GM19025 (cell line): ENCODE measurements at regions not wholly inside any gene's neighbourhood (a gene's known extent, or its start where the extent isn't known, plus 50 kb on each side); places are given as distances from the start of the nearest gene placed in this dataset.

Source experiments
- ATAC-seq: cut with Tn5 transposase; IDR thresholded peaks from one replicate; pipeline ENCODE4 v1.9.1; 2021; ENCODE audit warnings: mild to moderate bottlenecking, low read depth, moderate library complexity; ENCODE audit not compliant: unreplicated experiment

DNA sequence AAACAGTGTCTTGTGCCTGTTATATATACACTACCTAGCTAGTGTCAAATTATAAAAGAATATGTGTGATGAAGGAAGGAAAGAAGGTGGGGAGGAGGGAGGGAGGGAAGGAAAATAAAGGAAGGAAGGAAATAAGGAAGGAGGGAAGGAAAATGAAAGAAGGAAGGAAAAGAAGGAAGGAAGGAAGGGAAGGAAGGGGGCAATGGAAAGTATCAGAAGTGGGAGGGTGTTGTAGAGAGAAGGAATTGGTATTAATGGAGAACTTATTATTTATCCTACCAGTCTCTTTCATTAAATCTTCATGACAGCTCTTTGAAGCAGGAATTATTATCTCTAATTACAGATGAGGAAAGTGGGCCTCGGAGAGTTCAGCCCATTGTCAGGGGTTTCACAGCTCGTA, 202.4 kb downstream of the SAMD5 start:
- ATAC-seq, result no peak

DNA sequence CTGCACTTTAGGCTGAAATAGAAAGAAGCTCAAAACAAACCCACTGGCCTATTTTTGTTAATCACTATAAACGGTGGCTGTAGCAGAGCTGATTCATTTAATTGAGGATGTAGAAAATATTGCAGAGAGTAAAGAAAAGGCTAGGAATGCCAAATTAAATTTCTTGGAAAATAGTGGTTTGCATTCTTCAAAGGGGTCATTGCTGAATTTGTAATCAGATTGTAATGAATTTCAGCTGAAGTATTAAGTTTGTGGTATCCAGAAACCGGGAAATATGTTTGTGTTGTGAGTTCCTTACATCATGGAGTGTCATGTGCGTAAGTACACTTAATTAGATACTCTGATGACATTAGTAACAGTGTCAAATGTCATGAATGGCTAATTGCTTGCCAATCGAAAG, 203.0 kb downstream of the SAMD5 start:
- ATAC-seq, result no peak

DNA sequence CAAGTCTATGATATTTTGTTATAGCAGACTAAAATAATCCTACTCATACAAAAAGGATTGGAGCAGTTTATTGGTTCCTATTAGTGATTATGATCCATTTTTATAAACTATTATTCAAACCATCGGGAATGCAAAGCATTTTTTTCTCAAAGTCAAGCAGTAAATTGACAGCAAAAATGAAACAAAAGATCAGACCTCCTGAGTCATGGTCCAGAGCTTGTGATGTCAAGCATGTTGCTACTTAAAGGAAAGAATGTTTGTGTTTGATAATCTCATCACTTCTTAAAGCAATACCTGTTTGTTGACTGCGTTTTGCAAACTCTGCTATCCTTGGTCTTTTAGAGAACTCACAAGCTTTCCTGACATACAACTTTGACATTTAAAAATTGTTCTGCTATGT, 204.4 kb downstream of the SAMD5 start:
- ATAC-seq, result no peak

DNA sequence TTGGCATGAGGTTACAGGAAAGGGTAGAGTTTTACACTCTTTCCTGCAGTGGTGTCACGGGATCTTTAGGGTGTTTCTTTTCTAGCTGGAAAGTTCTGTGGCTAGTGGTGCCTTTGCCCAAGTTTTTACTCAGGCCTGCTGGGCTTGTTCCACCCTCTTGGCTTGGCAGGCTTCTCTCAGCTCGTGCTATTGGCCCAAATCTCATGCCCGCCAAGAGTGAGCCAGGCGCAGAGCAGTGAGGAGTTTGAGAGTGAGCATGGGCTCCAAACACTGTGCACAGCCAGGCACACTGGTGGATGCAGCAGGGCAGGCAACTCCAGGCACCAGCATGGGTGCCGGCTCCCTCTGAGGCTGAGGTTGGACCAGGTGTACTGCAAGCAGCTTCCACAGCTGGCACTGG, 206.5 kb downstream of the SAMD5 start:
- no peak for ATAC-seq

DNA sequence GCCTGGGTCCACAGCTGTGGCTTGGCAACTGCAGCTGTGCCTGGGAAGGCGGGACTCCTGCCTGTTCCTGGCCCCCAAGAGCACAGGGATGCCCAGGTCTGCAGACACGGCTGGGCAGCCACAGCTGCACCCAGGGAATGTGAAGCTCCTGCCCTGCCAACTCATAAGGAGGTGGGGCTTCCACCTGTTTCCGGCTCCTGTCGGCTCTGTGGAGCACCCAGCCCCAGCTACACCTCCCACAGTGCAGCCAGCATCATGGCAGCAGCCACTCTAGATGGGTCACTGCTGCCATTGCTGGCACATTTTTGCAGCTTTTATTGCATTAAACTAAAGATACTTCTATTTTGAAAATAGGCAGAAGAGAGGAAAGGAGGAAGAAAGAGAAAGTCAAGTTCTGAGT, 207.9 kb downstream of the SAMD5 start:
- ATAC-seq, result no peak

DNA sequence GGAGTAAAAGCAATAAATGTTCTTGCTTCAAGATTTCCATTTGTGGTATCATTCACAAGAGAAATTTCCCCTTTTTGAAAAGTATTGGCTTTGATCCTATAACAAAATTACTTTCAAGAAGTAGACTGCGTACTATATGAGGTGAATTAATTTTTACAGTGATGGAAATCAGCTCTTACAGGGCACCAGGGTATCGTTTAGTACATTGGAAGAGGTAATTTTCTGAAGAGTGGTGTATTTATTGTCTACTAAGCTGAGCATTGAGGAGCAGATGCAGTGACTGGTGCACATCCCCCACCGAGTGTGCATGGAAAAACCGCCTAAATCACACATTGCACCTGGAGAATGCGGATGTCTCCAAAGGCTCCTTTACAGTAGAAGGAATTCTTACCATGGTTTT, 209.5 kb downstream of the SAMD5 start:
- no peak for ATAC-seq

DNA sequence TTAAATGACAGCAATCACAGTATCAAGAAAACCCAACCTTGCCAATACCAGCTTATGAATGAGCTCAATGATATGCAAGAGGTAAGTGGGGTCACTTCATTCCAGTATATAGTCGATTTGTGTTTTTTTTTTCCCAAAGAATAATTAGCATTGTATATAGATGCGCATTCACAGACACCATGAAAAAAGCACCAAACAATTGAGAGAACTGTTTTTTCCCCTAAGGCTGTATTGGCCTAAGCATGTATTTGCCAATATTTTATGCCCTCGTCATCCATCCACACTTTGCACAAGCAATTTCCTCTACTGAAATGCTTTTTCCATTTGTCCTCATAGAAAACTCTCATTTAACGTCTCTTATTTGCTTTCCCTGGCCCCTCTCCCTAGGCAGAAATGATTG, 213.7 kb downstream of the SAMD5 start:
- ATAC-seq, result no peak

DNA sequence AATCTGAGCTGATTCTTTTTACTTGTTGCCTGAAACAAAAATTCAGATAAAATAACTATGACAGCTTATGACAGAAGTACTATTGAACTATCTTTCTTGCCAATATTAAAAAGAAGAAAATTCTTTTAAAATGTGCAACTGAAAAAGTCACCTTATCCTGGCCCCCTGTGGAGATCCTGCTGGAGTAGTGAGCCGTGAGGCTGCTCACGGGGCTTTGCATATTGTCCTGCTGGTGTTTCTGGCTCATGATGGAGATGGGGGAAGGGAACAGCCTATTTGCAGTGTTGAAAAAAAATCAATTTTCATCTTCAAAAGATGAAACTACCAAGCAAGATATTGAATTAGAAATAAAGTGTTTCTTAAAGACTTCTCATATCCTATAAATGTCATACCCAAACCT, 216.0 kb downstream of the SAMD5 start:
- ATAC-seq, result no peak

DNA sequence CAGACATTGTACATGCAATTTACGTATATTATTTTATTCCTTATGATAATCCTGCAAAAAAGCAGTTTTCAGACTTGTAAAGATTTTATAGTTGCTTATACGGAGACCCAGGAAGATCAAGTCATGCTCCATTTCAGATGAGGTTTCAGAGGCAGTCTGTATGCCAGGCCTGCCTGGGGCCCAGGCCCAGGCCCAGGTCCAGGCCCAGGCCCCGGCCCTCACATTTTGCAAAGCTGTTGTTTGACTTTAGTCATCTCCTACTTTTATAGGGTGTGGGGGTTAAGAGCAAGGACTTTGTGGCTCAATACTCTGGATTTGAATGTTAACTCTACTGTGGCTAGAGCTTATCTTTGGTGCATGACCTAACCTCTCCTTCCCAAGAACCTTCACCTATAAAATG, 217.9 kb downstream of the SAMD5 start:
- ATAC-seq, result no peak

DNA sequence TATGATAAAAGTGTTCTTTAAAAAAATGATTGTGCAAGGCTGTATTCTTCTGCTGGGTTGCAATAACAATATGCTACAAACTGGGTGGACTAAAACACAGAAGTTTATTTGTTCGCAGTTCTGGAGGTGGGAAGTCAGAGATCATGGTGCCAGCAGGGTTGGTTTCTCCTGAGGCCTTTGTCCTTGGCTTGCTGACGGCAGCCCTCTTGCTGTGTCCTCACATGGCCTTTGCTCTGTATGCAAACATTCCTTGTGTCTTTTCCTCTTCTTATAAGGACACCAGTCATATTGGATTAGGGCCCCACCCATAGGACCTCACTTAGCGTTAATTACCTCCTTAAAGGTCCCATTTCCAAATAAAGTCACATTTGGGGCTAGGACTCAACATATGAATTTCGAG, 220.4 kb downstream of the SAMD5 start:
- no peak for ATAC-seq

DNA sequence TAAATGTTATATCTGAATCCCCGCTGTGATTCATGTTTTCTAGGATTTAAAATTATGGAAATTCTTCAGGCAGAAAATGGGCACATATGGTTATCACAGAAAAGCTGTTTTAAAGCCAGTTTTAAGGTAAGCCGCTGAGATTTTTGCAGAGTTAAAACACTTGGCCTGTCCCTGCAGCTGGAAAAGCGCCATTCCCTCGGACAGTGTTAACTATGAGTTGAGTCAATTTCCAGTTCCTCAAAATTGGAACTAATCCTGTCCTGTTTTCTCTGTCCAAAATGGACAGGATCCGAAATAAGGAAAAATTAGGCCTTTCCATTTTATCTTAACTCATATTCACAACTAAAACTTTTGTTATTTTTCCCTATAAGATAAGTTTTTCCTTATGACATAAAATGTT, 225.2 kb downstream of the SAMD5 start:
- ATAC-seq, result no peak

DNA sequence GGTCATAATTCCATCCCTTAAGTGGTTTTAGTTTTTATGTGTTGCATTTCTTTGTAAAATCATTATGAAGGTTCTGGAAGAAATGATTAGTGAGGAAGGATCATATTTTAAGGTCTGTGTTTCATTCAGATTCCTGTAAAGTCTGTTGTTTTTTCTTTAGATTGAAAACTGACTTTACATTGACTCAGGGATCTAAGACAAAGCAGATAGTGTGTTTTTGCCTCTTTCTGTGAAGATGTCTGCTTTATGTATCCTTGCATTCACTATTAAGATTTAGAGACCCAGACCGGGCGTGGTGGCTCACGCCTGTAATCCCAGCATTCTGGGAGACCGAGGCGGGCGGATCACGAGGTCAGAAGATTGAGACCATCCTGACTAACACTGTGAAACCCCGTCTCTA, 225.7 kb downstream of the SAMD5 start:
- no peak for ATAC-seq

DNA sequence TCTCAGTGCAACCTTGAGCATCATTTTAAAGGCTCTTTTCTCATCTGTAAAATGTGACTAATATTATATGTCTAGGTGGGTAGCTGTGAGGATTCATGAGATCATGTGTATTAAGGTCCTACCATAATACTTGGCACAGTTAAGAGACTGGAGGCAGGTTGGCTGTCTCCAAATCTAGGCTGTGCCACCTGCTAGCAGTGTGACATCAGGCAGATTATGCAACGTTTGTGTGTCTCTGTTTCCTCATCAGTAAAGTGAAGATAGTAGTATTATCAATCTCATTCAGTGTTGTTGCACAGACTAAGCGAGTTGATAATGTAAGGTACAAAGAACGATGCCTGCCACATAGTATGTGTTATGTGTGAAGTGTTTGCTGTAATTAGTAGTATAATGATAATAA, 227.4 kb downstream of the SAMD5 start:
- ATAC-seq, result no peak

DNA sequence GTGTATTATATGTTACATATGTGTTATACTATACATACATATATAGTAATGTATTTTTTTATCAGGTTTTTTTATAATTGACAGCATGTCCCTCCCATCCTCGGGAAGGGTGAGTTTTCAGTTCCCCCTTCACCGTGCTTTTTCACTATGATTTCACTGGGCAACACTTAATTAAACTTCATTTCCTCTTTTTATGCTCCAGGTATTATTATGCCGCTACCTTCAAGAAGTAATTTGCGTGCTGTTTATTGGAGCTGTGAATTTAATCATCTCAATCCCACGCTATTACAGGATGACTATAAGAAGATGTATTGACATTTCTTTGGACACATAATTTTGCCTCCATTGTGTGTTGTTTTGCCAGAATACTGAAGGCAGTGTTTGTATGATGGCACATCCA, 228.6 kb downstream of the SAMD5 start:
- ATAC-seq, result no peak

DNA sequence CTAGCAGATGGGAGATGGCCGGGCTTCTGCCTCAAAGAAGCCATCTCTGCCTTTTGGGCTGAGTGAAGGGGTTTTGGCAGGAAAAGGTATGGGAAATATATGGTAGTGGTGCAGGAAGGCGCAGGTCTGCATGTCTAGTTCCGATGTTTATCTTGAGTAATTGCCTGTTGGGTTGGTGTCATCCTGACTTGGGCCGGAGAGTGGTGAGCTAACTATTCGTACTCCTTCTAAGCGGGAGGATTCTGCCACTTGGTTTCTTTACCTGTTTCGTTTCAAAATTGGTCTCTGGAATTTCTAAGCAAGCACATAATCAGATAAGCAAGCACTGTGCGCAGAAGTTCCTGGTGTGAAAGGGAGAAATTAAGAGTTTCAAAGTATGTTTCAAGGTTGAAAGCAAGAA, 229.6 kb downstream of the SAMD5 start:
- no peak for ATAC-seq

DNA sequence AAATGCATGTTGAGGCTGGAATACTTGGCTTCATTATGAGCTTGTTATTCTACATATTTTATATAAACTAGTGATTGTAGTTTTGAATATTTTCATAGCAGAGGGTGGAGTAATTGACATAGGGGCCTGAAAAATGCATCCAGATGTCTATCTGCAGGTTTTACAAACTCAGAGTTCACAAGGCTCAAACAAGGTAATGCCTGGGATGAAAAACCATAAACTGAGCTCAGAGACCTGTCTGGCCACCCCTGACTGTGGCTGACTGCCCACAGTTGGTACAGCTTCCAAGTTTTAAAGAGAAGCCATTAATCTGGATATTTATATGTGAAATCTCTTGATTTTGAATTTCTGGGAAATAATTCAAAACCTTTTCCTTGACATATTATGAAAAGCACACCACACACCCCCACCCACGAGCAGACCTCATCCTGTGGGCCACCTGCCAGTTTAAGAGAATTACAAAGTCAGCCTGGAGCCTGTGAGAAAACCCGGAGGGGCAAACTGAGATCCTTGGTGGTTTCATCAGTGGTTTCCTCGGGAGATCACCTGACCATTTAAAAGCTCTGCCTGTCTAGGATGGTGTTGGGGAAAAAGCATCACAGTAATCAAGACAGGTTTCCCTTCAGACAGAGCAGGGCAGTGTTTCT, 230.1 kb downstream of the SAMD5 start:
- ATAC-seq, result no peak

DNA sequence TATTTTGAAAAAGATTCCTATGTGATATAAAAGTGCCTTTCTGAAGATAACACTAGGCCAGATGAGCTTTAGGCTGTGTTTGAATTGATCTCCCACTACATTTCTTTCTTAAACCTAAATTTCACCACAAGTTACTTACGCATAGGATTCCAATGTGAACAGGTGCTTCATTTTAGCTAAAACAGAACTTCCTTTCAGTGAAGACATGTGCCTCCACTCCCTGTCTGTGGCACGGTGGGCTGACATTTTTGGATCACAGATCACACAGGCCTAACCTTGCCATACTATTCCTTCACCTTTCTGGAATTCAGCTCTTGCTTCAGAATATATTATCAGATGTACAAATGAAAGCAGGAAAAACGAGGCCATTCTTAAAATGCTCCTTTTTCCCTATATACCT, 231.8 kb downstream of the SAMD5 start:
- no peak for ATAC-seq

DNA sequence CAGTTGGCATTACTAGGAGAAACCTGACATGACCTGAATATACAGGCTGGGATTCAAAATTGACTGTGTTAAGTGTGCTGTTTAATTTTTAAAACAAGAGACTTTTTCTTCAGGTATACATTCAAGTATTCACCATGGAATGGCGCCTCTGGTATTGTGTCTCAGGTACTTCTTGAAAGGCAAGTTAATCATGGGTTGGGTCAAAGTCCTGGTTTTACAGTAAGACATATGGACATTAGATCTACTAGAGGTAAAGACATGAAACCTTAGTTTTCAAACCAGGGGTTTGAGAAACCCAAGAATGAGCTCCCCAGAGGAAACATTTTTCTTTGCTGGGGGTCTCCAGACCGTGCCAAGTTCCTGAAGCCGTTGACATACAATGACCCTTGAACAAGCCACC, 232.4 kb downstream of the SAMD5 start:
- ATAC-seq, result no peak

DNA sequence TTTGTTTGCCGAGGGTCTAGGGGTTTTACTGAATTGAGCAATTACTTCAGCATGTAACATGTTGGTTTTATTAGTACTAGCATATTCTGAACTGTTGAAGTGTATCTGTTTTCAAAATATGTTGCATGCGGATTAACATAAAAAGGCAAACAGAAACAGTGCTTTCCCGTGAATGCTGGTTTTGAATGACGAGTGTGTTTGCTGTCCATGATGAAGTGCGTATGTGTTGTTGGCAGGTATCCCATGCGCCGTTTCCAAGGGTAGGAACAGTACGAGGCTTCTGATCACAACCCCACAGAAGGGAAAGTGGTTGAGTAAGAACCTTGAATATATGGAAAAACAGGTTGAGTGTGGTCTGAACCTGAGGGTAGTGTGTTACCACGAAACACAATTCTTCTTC, 232.9 kb downstream of the SAMD5 start:
- ATAC-seq, result no peak

DNA sequence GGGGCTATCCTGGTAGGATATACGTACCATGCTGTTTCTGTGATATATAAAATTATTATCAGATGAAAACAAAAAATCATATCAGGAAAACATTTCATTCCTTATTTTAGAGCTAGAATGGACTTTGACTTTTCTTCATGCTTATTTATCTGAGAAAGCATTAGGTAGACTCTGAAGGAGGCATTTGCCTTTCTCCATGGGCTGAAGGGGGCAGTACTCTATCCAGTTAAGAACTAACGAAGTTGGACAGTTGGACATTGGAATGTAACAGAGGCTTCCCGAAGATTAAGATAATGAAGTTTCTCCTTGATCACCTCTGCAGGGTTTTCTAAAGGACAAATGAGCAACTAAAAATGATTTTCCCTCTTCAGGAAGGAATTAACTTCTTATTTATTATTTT, 233.9 kb downstream of the SAMD5 start:
- no peak for ATAC-seq

DNA sequence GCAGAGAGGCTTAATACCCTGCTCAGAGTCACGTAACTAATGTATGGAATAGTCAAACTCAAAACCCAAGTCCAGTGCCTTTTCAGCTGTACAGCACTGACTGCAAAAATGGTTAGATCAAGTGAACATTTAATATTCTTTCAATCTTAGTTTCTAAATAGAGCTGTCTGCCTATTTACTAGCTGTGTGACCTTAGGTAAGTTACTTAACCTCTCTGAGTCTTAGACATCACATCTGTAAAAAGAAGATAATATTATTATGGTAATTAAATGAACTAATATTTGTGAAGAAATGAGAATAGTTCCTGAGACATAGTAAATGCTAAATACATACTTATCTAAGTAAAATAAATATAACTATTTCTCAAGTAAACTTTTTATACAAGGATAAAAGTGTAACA, 235.5 kb downstream of the SAMD5 start:
- ATAC-seq, result no peak

DNA sequence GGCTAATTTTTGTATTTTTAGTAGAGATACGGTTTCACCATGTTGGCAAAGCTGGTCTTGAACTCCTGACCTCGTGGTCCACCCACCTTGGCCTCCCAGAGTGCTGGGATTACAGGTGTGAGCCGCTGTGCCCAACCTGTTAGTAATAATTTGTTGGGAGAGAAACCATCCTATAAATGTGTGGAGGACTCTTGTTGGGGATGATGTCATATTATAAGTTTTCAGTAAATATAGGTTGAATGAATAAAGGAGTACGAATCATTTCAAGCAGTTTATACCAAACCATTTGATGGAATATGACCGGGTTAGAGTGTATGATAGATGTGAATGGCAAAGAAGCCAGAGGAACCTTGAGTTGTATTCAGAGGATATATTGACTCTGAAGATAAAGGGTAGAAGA, 240.8 kb downstream of the SAMD5 start:
- no peak for ATAC-seq

DNA sequence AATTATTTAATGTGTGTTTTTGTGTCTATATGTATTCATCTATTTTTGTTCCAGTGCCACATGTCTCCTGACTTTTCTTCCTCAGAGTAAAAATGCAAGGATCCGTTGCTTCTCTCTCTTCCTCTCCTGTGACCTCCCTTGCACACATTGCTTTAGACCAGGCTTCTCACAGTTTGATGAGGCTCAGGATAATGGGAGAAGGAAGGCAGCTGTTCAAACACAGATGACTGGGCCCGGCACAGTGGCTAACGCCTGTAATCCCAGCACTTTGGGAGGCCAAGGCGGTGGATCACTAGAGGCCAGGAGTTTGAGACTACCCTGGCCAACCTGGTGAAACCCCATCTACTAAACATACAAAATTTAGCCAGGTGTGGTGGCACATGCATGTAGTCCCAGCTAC, 241.9 kb downstream of the SAMD5 start:
- no peak for ATAC-seq
